ENCODE measurements at regions not wholly inside any gene's neighbourhood (a gene's known extent, or its start where the extent isn't known, plus 50 kb on each side); places are given as distances from the start of the nearest gene placed in this dataset.

DNA sequence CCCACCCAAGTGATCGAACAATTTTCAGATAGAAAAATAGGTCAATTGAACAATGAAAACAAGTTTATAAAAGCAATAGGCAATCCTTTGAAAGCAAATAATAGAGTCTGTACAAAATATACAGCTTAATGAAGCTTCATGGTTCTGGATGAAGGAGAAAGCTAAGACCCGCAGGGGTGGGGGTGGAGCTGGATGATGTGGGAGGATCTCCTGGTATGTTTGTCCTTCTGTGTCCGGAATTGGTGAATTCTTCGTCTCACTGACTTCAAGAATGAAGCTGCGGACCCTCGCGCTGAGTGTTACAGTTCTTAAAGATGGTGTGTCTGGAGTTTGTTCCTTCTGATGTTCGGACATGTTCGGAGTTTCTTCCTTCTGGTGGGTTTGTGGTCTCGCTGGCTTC, 149.9 kb downstream of the NXNL2 start:
- Mint-ChIP-seq H3K4me1 (ENCODE audit: insufficient read depth, unreplicated experiment) (peaks cover 5% of the 10 kb centered on the region), H3K27ac (ENCODE audit: low read depth, unreplicated experiment) (no peak overlapping the region), H3K4me3 (ENCODE audit: unreplicated experiment) (no peak overlapping the region), H3K27me3 (ENCODE audit: insufficient read depth, unreplicated experiment) (no peaks in the 10 kb centered on the region), H3K9me3 (ENCODE audit: unreplicated experiment) (no peaks in the 10 kb centered on the region), H3K36me3 (ENCODE audit: insufficient read depth, unreplicated experiment) (no peaks in the 10 kb centered on the region)
- no peak for DNase-seq (ENCODE audit: unreplicated experiment)
- intact Hi-C loops (cut with micrococcal nuclease): no loop called here
- POLR2A ChIA-PET: interaction anchor here (0.7 kb wide), 1 partner anchor 15 kb away, joined by 3 read pairs; no protein-coding TSS in a partner anchor
- CTCF ChIA-PET: no interaction called here
- no TSS peak for BruUV-seq (replicated peaks)
- TF ChIP-seq, protein P1, sequence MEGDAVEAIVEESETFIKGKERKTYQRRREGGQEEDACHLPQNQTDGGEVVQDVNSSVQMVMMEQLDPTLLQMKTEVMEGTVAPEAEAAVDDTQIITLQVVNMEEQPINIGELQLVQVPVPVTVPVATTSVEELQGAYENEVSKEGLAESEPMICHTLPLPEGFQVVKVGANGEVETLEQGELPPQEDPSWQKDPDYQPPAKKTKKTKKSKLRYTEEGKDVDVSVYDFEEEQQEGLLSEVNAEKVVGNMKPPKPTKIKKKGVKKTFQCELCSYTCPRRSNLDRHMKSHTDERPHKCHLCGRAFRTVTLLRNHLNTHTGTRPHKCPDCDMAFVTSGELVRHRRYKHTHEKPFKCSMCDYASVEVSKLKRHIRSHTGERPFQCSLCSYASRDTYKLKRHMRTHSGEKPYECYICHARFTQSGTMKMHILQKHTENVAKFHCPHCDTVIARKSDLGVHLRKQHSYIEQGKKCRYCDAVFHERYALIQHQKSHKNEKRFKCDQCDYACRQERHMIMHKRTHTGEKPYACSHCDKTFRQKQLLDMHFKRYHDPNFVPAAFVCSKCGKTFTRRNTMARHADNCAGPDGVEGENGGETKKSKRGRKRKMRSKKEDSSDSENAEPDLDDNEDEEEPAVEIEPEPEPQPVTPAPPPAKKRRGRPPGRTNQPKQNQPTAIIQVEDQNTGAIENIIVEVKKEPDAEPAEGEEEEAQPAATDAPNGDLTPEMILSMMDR (IDR thresholded peaks at IDR 0.05; ENCODE audit: unreplicated experiment): no peak

DNA sequence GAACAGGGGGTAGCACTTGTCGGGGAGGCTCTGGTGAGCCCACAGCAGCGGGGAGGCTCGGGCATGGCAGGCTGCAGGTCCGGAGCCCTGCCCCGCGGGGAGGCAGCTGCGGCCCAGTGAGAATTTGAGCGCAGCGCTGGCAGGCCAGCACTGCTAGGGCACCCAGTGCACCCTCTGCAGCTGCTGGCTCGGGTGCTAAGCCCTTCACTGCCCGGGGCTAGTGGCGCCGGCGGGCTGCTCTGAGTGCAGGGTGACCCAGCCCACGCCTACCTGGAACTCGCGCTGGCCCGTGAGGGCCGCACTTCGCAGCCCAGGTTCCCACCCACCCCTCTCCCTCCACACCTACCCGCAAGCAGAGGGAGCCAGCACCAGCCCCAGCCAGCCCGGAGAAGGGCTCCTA, 151.0 kb downstream of the NXNL2 start:
- Mint-ChIP-seq H3K27me3 (ENCODE audit: insufficient read depth, unreplicated experiment) (no peaks in the 10 kb centered on the region), H3K36me3 (ENCODE audit: insufficient read depth, unreplicated experiment) (no peaks in the 10 kb centered on the region), H3K27ac (ENCODE audit: low read depth, unreplicated experiment) (no peak overlapping the region), H3K4me1 (ENCODE audit: insufficient read depth, unreplicated experiment) (no peaks in the 10 kb centered on the region), H3K4me3 (ENCODE audit: unreplicated experiment) (no peak overlapping the region), H3K9me3 (ENCODE audit: unreplicated experiment) (no peaks in the 10 kb centered on the region)
- ChIA-PET CTCF (interaction anchor here (0.6 kb wide), 1 partner anchor 633 kb away, joined by 3 read pairs; the partner anchor contains the start of gene SECISBP2), POLR2A (no interaction called here)
- BruUV-seq (replicated peaks): no TSS peak
- DNase-seq (ENCODE audit: unreplicated experiment): no peak
- TF ChIP-seq, protein P1 (IDR thresholded peaks at IDR 0.05; ENCODE audit: unreplicated experiment): no peak
- intact Hi-C loops (cut with micrococcal nuclease): no loop called here

DNA sequence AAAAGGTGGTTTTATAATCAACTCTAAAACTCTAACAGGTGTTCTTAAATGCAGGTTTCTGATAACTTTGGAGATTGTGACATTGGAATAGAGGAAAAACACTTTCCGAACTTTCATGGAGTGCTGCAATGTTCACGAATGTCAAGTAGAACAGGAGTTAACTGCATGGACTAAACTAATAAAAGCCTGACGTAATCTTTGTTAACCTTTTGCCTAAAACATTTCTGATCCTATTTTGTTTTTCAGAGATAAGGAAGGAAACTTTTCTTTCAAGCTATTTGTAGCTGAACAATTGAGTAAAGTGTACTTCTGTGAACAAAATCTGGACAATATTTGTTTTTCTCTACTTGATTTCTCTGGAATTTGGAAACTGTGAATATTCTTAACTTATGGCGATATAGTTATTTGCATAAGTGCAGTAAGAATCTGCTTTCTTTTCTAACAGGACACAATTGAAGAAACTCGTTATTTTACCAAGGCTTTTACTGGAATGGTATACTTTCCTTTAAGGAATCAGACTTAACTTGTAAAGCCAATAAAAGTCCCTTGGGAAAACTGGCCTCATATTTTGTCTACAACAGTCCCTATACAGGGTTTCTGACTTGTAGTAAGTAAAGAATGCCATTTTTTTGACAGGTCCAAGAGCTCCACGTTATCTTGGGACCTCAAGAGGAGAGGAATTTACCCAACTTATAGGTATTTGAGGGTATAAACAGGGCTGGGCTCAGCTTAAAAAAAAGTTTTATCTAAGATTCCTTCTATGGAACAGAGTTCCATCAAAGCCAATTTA, 154.7 kb downstream of the NXNL2 start:
- TF ChIP-seq, protein P1 (IDR thresholded peaks at IDR 0.05; ENCODE audit: unreplicated experiment): no peak
- CTCF ChIA-PET: no interaction called here
- Mint-ChIP-seq H3K4me3 (ENCODE audit: unreplicated experiment) (no peak overlapping the region), H3K4me1 (ENCODE audit: insufficient read depth, unreplicated experiment) (no peaks in the 10 kb centered on the region), H3K27me3 (ENCODE audit: insufficient read depth, unreplicated experiment) (no peaks in the 10 kb centered on the region), H3K27ac (ENCODE audit: low read depth, unreplicated experiment) (no peak overlapping the region), H3K36me3 (ENCODE audit: insufficient read depth, unreplicated experiment) (no peaks in the 10 kb centered on the region), H3K9me3 (ENCODE audit: unreplicated experiment) (no peaks in the 10 kb centered on the region)
- no peak for DNase-seq (ENCODE audit: unreplicated experiment)
- POLR2A ChIA-PET: interaction anchor here (0.5 kb wide), 1 partner anchor 20 kb away, joined by 3 read pairs; no protein-coding TSS in a partner anchor
- intact Hi-C loops (cut with micrococcal nuclease): no loop called here
- BruUV-seq (replicated peaks): no TSS peak

DNA sequence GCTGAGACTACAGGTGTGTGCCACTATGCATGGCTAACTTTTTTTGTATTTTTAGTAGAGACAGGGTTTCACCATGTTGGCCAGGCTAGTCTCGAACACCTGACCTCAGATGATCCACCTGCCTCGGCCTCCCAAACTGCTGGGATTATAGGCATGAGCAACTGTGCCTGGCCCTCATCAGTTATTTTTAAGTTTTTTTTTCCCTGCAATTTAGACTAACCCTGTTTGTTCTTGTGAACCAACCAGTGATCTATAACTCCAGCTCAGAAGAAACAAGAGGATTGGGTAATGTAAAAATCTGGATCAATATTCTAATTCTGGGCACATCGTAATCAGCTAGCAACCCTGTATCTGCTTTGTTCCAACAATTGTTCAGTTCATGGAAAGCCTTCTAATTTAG, 155.7 kb downstream of the NXNL2 start:
- H3K27ac Mint-ChIP-seq (ENCODE audit: low read depth, unreplicated experiment): no peak overlapping the region
- BruUV-seq (replicated peaks): no TSS peak
- POLR2A ChIA-PET: interaction anchor here (0.5 kb wide), 1 partner anchor 19 kb away, joined by 3 read pairs; no protein-coding TSS in a partner anchor
- no peaks in the 10 kb centered on the region for H3K27me3 Mint-ChIP-seq (ENCODE audit: insufficient read depth, unreplicated experiment)
- TF ChIP-seq, protein P1 (IDR thresholded peaks at IDR 0.05; ENCODE audit: unreplicated experiment): no peak
- H3K4me3 Mint-ChIP-seq (ENCODE audit: unreplicated experiment): no peak overlapping the region
- CTCF ChIA-PET: no interaction called here
- no peaks in the 10 kb centered on the region for H3K4me1 Mint-ChIP-seq (ENCODE audit: insufficient read depth, unreplicated experiment)
- no peak for DNase-seq (ENCODE audit: unreplicated experiment)
- no peaks in the 10 kb centered on the region for H3K36me3 Mint-ChIP-seq (ENCODE audit: insufficient read depth, unreplicated experiment)
- H3K9me3 Mint-ChIP-seq (ENCODE audit: unreplicated experiment): no peaks in the 10 kb centered on the region
- intact Hi-C loops (cut with micrococcal nuclease): no loop called here
